ENCODE measurements at regions not wholly inside any gene's neighbourhood (a gene's known extent, or its start where the extent isn't known, plus 50 kb on each side); places are given as distances from the start of the nearest gene placed in this dataset.

- no peaks in the 10 kb centered on the region for H3K36me3 ChIP-seq (ENCODE audit: control insufficient read depth, insufficient read depth, low read length)
- no peak overlapping the region for H3K27ac ChIP-seq
- H3K4me2 ChIP-seq (ENCODE audit: low read length), result no peak overlapping the region
- H3K79me2 ChIP-seq, result no peaks in the 10 kb centered on the region
- no peak overlapping the region for H3K9ac ChIP-seq
- TF ChIP-seq, protein P1, sequence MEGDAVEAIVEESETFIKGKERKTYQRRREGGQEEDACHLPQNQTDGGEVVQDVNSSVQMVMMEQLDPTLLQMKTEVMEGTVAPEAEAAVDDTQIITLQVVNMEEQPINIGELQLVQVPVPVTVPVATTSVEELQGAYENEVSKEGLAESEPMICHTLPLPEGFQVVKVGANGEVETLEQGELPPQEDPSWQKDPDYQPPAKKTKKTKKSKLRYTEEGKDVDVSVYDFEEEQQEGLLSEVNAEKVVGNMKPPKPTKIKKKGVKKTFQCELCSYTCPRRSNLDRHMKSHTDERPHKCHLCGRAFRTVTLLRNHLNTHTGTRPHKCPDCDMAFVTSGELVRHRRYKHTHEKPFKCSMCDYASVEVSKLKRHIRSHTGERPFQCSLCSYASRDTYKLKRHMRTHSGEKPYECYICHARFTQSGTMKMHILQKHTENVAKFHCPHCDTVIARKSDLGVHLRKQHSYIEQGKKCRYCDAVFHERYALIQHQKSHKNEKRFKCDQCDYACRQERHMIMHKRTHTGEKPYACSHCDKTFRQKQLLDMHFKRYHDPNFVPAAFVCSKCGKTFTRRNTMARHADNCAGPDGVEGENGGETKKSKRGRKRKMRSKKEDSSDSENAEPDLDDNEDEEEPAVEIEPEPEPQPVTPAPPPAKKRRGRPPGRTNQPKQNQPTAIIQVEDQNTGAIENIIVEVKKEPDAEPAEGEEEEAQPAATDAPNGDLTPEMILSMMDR (IDR thresholded peaks at IDR 0.05), result no peak
- no peaks in the 10 kb centered on the region for H3K9me3 ChIP-seq (ENCODE audit: control insufficient read depth, low read length)
- H3K4me1 ChIP-seq, result no peaks in the 10 kb centered on the region
- no peak overlapping the region for H3K4me3 ChIP-seq (ENCODE audit: low read depth, low read length)
- H2AFZ ChIP-seq, result no peak overlapping the region
- no peaks in the 10 kb centered on the region for H3K27me3 ChIP-seq (ENCODE audit: control insufficient read depth, insufficient read depth, low read length)
Measured at GRCh38 chr1:17891205-17892110, 136.3 kb downstream of the ACTL8 start.

DNA sequence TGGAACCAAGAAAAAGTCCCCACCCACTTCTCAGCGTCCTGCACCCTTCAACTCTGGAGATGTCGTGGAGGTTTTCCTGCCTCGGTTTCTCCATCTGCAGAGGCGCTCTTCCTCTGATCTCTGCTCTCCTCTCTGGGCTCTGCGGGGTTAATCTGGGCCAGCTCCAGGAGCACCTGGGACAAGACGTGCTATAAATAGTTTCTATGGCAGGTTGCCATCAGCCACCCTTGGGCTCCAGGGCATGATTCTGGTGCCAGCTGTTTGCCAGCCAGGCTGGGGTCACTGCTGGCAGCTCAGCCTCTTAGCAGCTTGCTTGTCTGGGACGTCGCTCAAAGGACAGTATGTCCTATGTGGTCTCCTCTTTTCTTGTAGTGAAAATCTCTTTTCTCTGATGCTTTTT, 137.1 kb downstream of the ACTL8 start:
- H3K27ac ChIP-seq, result no peak overlapping the region
- no peak overlapping the region for H3K4me2 ChIP-seq (ENCODE audit: low read length)
- no peaks in the 10 kb centered on the region for H3K79me2 ChIP-seq
- TF ChIP-seq, protein P1 (IDR thresholded peaks at IDR 0.05), result no peak
- no peak overlapping the region for H3K9ac ChIP-seq
- no peaks in the 10 kb centered on the region for H3K36me3 ChIP-seq (ENCODE audit: control insufficient read depth, insufficient read depth, low read length)
- H2AFZ ChIP-seq, result no peak overlapping the region
- H3K9me3 ChIP-seq (ENCODE audit: control insufficient read depth, low read length), result no peaks in the 10 kb centered on the region
- H3K4me1 ChIP-seq, result no peaks in the 10 kb centered on the region
- no peaks in the 10 kb centered on the region for H3K27me3 ChIP-seq (ENCODE audit: control insufficient read depth, insufficient read depth, low read length)
- no peak overlapping the region for H3K4me3 ChIP-seq (ENCODE audit: low read depth, low read length)

- H3K4me3 ChIP-seq (ENCODE audit: low read depth, low read length), result no peak overlapping the region
Measured at GRCh38 chr1:17892851-17893250, 137.7 kb downstream of the ACTL8 start.

GRCh38 chr1:17893891-17894631, 138.9 kb downstream of the ACTL8 start:
- TF ChIP-seq, protein P1 (IDR thresholded peaks at IDR 0.05), result no peak
- Histone ChIP-seq H3K4me3 (ENCODE audit: low read depth, low read length) (no peak overlapping the region), H3K4me2 (ENCODE audit: low read length) (no peak overlapping the region), H3K36me3 (ENCODE audit: control insufficient read depth, insufficient read depth, low read length) (no peaks in the 10 kb centered on the region), H3K79me2 (no peaks in the 10 kb centered on the region), H3K4me1 (no peaks in the 10 kb centered on the region), H3K9ac (no peak overlapping the region), H2AFZ (no peak overlapping the region), H3K27ac (no peak overlapping the region), H3K9me3 (ENCODE audit: control insufficient read depth, low read length) (no peaks in the 10 kb centered on the region), H3K27me3 (ENCODE audit: control insufficient read depth, insufficient read depth, low read length) (no peaks in the 10 kb centered on the region)

More at GRCh38 chr1:17892851-17893250, 137.7 kb downstream of the ACTL8 start:
- H3K9me3 ChIP-seq (ENCODE audit: control insufficient read depth, low read length), result no peaks in the 10 kb centered on the region
- TF ChIP-seq, protein P1 (IDR thresholded peaks at IDR 0.05), result no peak
- no peak overlapping the region for H3K4me2 ChIP-seq (ENCODE audit: low read length)
- no peaks in the 10 kb centered on the region for H3K27me3 ChIP-seq (ENCODE audit: control insufficient read depth, insufficient read depth, low read length)
- no peaks in the 10 kb centered on the region for H3K79me2 ChIP-seq
- H3K27ac ChIP-seq, result no peak overlapping the region
- H3K36me3 ChIP-seq (ENCODE audit: control insufficient read depth, insufficient read depth, low read length), result no peaks in the 10 kb centered on the region
- H3K9ac ChIP-seq, result no peak overlapping the region
- no peak overlapping the region for H2AFZ ChIP-seq
- no peaks in the 10 kb centered on the region for H3K4me1 ChIP-seq

All from parathyroid adenoma (tissue), 2 donors.